AG10803 (cell line): ENCODE measurements at regions not wholly inside any gene's neighbourhood (a gene's known extent, or its start where the extent isn't known, plus 50 kb on each side); places are given as distances from the start of the nearest gene placed in this dataset.
"Not testable (repeated sequence)": the region's sequence is repeated elsewhere in the genome, so short reads cannot be mapped to it uniquely, and the experiment has no call there.

Source experiments
- DNase-seq: peaks from one replicate; pipeline ENCODE4 v3.0.0; 2010; ENCODE audit warnings: low read depth
- H3K4me3 ChIP-seq: 2 replicates; pipeline ENCODE4 v1.5.1; 2011; ENCODE audit warnings: mild to moderate bottlenecking, low read length, control low read depth
- TF ChIP-seq, protein P1 (sequence below): conservative IDR thresholded peaks from 2 replicates; pipeline ENCODE4 v1.5.1; 2011; ENCODE audit warnings: mild to moderate bottlenecking, low read length, control low read depth, inconsistent platforms

DNA sequence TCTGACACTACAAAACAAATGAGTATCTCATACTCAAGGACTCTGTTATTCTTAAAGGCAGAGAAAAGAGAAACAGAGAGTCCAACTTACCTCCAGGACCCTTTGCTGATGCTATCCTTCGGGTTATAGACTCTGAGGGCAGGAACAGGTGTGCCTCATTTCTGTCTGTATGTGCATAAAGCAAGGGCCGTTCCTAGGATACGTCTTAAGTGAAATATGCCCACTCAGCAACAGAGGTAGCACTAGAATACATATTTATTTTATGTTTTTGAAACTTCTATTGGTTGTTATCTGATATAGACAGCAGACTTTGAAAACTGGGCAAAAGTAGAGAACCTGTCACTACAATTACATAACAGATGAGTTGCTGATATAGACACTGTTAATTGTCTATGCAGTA is 89.3 kb upstream of the CPNE4 start:
- TF ChIP-seq, protein P1, sequence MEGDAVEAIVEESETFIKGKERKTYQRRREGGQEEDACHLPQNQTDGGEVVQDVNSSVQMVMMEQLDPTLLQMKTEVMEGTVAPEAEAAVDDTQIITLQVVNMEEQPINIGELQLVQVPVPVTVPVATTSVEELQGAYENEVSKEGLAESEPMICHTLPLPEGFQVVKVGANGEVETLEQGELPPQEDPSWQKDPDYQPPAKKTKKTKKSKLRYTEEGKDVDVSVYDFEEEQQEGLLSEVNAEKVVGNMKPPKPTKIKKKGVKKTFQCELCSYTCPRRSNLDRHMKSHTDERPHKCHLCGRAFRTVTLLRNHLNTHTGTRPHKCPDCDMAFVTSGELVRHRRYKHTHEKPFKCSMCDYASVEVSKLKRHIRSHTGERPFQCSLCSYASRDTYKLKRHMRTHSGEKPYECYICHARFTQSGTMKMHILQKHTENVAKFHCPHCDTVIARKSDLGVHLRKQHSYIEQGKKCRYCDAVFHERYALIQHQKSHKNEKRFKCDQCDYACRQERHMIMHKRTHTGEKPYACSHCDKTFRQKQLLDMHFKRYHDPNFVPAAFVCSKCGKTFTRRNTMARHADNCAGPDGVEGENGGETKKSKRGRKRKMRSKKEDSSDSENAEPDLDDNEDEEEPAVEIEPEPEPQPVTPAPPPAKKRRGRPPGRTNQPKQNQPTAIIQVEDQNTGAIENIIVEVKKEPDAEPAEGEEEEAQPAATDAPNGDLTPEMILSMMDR = no peak
- DNase-seq = no peak

DNA sequence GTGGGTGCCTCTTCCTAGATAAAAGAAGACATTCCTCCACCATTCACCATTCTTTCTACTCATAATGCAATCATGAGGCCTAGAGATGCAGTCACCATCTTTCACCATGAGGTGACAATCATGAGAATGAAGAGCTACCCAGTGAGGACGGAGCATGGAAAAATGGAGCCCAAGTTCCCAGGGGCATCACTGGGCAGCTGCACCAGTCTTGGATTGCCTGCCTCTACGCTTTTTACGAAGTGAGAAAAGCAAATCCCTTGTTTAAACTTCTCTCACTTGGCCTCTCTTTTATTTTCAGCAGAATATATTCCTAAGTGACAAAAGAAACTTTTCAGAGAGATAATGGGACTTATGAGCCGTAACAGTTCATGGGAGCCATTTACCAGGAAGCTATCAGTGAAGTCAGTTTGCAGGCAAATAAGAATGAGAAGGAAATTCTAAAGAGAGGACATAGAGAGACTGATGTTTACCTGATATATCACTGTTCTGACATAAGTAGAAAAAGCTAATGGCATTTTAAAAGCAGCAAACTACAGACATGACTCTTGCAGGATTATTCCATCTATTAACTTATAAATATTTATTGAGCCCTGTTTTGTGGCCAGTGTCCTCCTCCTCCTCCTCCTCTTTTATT is 90.0 kb upstream of the CPNE4 start:
- no peak overlapping the region for H3K4me3 ChIP-seq
- no peak for DNase-seq
- TF ChIP-seq, protein P1 = no peak

More for the DNA sequence above, 89.3 kb upstream of the CPNE4 start:
- H3K4me3 ChIP-seq = no peak overlapping the region

DNA sequence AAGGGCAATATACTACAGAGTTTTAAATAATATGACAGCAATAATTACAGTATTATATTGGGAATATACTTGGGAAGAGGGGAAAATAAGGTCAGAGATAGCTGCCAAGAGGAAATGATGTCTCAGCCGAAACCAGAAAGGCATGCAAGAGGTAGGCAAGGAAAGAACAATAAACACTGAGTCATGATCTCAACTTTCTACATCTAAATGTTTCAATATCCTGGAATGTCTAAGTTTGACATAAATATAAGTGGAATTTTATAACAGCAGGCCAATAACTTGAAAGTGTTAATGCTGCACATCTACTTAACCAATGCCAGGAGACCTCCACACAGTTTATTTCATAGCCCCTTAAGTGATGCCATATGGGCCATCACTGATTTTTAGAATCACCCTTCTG is 99.8 kb upstream of the CPNE4 start:
- no peak overlapping the region for H3K4me3 ChIP-seq
- peak; percentile 92 for DNase-seq
- TF ChIP-seq, protein P1 = no peak

DNA sequence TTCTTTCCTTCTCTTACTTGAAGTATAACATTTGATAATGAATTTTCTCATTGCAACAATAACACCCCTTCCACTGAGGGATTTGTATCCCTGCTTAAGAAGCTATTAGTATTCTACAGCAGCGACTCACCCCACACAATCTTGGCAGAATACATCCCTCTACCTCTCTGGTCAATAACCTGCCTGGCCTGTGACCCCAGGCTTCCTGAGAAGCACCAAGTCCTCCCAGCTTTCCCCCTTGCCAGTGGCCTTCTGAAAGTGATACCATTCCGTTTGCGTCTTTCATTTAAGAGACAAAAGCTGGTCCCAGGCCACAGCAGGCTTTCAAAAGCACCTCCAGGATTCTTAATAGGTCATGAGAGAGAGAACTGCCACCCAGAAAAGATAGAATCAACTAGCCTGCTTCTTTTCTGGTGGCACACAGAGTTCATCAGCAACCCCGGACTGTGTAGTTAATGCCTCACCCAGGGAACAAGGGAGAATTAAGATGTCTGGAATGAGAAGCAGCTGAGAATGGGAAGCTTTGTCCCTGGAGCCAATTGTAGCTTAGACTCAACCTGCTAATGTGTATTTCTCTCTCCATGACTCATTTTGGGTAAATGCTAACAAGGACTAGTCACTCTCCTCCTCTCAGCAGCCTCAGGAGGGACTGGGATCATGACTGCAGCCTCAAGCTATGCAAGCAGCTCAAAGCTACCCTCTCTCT is 101.0 kb upstream of the CPNE4 start:
- DNase-seq = peak; percentile 98
- peak overlapping the region; percentile 18; the same call in 1 of the 2 replicates for H3K4me3 ChIP-seq

DNA sequence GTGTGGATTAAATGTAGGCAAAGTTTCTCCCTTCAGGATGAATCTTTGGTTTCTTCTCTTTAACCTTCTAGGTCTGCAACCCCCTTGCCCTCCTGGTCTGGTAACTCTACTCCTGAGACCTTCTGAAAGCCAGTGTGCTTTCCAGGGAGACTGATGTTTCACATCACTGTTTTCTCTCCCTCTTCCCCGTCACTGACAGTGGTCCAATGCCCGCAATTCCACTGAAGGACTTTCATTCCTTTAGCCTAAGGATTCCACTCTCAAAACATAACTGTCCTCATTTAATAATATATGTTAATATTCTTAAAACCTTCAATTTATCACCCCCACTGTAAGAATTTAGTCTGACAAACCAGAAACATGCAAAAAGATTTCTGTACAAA is 101.5 kb upstream of the CPNE4 start:
- no peak overlapping the region for H3K4me3 ChIP-seq
- DNase-seq = no peak
- TF ChIP-seq, protein P1 = no peak

More for the DNA sequence above, 101.0 kb upstream of the CPNE4 start:
- TF ChIP-seq, protein P1 = no peak

DNA sequence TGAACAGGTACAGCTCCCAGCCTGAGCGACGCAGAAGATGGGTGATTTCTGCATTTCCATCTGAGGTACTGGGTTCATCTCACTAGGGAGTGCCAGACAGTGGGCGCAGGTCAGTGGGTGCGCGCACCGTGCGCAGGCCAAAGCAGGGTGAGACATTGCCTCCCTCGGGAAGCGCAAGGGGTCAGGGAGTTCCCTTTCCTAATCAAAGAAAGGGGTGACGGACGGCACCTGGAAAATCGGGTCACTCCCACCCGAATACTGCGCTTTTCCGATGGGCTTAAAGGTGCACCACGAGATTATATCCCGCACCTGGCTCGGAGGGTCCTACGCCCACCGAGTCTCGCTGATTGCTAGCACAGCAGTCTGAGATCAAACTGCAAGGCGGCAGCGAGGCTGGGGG is 102.1 kb upstream of the CPNE4 start:
- H3K4me3 ChIP-seq, DNase-seq: not testable (repeated sequence)

DNA sequence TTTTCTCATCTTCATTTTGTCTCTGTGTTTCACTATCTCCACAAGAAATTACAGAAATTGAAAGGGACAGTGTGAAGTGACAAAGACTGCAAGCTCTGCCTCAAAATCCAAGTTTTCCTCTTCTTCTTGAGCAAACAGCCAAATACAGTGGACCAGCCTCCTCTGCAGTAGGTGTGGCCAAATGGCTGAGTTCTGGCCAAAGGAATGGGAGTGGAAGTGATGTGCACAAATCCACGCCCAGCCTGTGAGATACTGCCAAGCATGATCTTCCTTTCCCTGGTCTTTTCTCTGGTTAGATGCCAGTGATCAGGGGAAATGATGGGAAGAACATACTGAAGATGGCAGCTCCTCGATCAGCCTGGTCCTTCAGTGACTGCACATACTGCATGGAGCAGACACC is 111.0 kb upstream of the CPNE4 start:
- peak; percentile 22 for DNase-seq

More for the DNA sequence above, 111.0 kb upstream of the CPNE4 start:
- TF ChIP-seq, protein P1 = no peak
- no peak overlapping the region for H3K4me3 ChIP-seq
